ENCODE measurements at regions not wholly inside any gene's neighbourhood (a gene's known extent, or its start where the extent isn't known, plus 50 kb on each side); places are given as distances from the start of the nearest gene placed in this dataset.

DNA sequence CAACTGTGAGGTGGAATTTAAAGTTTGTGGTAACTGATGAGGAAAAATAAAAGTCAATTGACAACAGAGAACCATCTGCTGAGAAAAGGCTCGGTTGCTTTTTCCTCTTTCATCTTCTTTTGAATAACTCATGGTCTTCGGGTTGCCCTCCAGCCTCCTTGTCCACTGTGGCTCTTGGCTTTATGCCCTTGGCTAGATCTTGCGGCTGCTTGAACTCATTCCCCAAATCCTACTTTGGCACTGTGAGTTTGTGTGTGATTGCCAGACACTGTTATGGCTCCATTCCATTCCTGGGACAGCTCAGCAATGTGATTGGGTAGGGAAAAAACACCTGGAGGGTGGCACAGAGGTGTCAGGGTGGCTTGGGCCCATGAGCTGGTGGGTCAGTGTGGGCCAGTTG is 387.4 kb downstream of the DLEU7 start:
- TF ChIP-seq, protein P1, sequence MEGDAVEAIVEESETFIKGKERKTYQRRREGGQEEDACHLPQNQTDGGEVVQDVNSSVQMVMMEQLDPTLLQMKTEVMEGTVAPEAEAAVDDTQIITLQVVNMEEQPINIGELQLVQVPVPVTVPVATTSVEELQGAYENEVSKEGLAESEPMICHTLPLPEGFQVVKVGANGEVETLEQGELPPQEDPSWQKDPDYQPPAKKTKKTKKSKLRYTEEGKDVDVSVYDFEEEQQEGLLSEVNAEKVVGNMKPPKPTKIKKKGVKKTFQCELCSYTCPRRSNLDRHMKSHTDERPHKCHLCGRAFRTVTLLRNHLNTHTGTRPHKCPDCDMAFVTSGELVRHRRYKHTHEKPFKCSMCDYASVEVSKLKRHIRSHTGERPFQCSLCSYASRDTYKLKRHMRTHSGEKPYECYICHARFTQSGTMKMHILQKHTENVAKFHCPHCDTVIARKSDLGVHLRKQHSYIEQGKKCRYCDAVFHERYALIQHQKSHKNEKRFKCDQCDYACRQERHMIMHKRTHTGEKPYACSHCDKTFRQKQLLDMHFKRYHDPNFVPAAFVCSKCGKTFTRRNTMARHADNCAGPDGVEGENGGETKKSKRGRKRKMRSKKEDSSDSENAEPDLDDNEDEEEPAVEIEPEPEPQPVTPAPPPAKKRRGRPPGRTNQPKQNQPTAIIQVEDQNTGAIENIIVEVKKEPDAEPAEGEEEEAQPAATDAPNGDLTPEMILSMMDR (IDR thresholded peaks at IDR 0.05; ENCODE audit: low read depth, low read length, missing control alignments), result no peak
- DNase-seq (ENCODE audit: low read depth), result no peak
- no peak overlapping the region for H3K4me3 ChIP-seq (ENCODE audit: low read depth, low read length)

DNA sequence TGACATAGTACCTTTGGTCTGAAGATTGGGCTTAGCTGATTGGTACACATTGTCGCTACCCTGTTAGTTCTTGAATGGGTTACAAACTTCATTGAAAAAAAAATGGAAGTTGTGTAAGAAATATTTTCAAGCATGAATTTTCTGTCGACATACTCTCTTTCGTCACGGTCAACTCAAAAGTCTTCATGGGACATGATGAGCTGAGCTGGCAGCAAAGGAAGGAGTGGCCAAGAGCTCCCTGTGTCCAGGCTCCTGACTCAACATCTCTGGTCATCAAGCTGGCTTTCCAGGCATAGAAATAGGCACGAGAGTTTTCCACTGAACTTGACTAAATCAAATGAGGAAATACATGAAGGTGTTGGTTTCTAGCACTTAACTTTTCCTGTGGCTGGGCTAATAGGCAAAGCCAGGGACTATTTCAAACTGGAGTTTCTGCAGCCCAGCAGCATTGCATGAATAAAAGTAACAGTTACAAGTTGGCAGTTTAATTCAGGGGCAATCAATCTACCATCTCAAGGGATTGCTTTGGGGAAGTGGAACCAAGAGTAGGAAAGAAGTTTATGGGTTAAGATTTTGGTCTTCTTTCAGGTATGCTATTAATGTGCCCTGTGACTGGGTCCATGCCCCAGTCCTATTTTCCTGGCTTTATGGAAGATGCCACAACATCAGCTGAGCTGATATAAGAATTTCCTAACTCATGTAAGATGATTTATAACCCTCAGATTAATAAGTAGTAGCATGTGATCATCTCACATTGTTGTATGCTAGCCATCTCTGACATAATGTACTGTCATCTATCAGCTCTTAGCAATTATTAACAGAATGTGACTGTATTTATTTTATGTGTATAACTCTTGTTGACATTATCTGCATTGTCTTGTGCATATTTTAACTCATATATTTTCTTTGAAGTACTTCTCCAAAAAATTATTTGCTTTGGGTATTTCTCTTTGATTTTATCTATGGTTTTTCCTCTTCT is 385.8 kb downstream of the DLEU7 start:
- no peak for DNase-seq (ENCODE audit: low read depth)
- TF ChIP-seq, protein P1 (IDR thresholded peaks at IDR 0.05; ENCODE audit: low read depth, low read length, missing control alignments), result no peak
- no peak overlapping the region for H3K4me3 ChIP-seq (ENCODE audit: low read depth, low read length)

DNA sequence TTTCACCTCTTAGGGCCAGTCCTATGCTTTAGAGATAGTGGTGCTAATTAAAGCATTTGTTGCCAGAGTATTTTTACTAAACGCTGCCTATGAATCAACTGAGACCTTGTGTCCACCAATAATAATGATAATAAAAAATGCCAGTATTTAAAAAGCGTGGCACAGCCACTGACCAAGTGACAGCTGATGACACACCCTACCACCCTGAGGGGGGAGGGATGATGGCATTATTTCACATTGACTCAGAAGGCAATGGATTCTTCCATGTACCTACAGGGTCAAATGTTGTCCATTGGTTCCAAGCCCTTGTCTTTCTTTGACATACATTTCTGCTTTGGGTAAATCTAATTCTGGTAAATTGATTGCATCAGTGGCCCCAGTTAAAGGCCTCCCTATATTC is 384.4 kb downstream of the DLEU7 start:
- DNase-seq (ENCODE audit: low read depth), result no peak
- no peak overlapping the region for H3K4me3 ChIP-seq (ENCODE audit: low read depth, low read length)
- TF ChIP-seq, protein P1 (IDR thresholded peaks at IDR 0.05; ENCODE audit: low read depth, low read length, missing control alignments), result no peak

DNA sequence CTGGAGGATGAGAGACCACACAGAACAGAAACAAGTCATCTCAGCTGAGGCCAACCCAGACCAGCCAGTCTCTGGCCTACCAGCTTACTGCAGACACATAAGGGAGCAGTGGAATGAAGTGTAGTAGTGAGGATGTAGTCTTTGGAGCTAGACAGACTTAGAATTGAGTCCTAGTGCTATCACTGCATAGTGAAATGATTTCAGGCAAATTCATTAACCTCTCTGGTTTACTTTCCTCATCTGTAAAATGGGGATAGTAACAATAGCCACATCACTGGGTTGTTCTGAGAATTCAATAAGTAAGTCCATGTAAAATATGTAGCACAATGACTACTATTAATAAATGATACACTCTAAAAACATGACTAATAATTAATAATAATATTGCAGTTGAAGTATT is 383.8 kb downstream of the DLEU7 start:
- DNase-seq (ENCODE audit: low read depth), result no peak
- no peak overlapping the region for H3K4me3 ChIP-seq (ENCODE audit: low read depth, low read length)
- TF ChIP-seq, protein P1 (IDR thresholded peaks at IDR 0.05; ENCODE audit: low read depth, low read length, missing control alignments), result no peak

DNA sequence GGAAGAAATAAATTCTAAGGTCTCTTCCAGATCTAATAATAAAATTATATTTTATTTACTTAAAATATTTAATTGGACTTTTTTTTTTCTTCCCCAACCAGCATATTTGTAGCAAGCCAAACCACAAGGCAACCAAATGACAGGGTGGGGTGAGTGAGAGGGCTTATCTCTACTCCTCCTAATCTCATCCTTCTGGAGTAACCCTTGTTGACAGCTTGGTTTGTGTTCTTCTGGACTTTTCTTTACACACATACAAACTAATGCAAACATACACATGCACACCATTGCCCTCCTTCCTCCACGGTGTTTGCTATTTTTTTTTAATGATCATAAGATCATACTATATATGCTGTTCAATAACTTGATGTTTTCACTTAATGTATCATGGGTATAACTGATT is 383.1 kb downstream of the DLEU7 start:
- TF ChIP-seq, protein P1 (IDR thresholded peaks at IDR 0.05; ENCODE audit: low read depth, low read length, missing control alignments), result no peak
- no peak overlapping the region for H3K4me3 ChIP-seq (ENCODE audit: low read depth, low read length)
- no peak for DNase-seq (ENCODE audit: low read depth)

DNA sequence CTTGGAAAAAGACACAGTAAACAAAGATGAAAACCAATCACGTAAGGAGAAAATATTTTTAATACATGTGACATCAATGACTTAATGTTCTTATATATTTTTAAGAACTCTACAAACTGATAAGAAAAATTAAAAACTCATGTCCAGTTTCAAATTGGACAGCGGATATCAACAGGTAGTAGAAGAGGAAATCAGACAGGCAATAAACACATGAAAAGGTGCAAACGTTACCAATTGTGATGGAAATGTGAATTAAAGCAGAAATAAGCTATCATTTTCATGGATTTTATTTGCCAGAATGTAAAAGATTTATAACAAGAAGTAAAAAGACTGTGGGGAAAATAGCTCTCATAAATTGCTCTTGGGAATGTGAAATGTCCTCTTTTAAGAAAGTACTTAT is 382.3 kb downstream of the DLEU7 start:
- H3K4me3 ChIP-seq (ENCODE audit: low read depth, low read length), result no peak overlapping the region
- TF ChIP-seq, protein P1 (IDR thresholded peaks at IDR 0.05; ENCODE audit: low read depth, low read length, missing control alignments), result no peak
- DNase-seq (ENCODE audit: low read depth), result no peak

DNA sequence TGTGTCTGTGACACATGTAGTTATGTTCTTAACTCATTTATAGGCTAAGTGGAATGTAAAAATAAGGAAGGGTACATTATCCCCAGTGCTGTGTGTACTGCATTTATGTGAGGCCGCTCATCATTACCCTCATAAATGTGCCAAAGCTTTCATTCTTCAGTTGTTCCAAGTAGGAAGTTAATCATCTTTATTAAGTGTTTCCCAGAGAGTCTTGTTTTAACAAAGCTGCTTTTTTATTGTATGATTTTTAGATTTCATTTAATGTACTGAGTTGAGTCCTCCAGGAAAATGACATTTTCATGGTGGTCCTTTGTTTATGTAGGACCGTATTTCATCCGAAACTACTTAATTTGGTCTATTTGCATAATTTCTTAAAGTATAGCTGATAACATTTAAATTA is 379.8 kb downstream of the DLEU7 start:
- DNase-seq (ENCODE audit: low read depth), result no peak
- TF ChIP-seq, protein P1 (IDR thresholded peaks at IDR 0.05; ENCODE audit: low read depth, low read length, missing control alignments), result no peak
- H3K4me3 ChIP-seq (ENCODE audit: low read depth, low read length), result no peak overlapping the region

Data from GM12864 (cell line).